Neural progenitor cell (in vitro differentiated cells): ENCODE measurements at regions not wholly inside any gene's neighbourhood (a gene's known extent, or its start where the extent isn't known, plus 50 kb on each side); places are given as distances from the start of the nearest gene placed in this dataset.

Experiments used
- EZH2 ChIP-seq: fragments of 200-600 bp; sonication (generic); IDR thresholded peaks from 2 replicates; pipeline ENCODE4 v1.6.1; 2017; ENCODE audit warnings: antibody characterized with exemption, mild to moderate bottlenecking, moderate library complexity
- EZH2phosphoT487 ChIP-seq: fragments of 200-600 bp; sonication (generic); IDR thresholded peaks from 2 replicates; pipeline ENCODE4 v1.6.1; 2017; ENCODE audit warnings: antibody characterized with exemption
- TF ChIP-seq, protein P1 (sequence below): fragments of 200-600 bp; sonication (generic); IDR thresholded peaks from 2 replicates; pipeline ENCODE4 v1.5.1; 2017; ENCODE audit warnings: antibody characterized with exemption, mild to moderate bottlenecking

GRCh38 chr7:12888717-12889116 lies 201.3 kb downstream of the ARL4A start:
- TF ChIP-seq, protein P1, sequence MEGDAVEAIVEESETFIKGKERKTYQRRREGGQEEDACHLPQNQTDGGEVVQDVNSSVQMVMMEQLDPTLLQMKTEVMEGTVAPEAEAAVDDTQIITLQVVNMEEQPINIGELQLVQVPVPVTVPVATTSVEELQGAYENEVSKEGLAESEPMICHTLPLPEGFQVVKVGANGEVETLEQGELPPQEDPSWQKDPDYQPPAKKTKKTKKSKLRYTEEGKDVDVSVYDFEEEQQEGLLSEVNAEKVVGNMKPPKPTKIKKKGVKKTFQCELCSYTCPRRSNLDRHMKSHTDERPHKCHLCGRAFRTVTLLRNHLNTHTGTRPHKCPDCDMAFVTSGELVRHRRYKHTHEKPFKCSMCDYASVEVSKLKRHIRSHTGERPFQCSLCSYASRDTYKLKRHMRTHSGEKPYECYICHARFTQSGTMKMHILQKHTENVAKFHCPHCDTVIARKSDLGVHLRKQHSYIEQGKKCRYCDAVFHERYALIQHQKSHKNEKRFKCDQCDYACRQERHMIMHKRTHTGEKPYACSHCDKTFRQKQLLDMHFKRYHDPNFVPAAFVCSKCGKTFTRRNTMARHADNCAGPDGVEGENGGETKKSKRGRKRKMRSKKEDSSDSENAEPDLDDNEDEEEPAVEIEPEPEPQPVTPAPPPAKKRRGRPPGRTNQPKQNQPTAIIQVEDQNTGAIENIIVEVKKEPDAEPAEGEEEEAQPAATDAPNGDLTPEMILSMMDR = no peak
- TF ChIP-seq EZH2 (no peak), EZH2phosphoT487 (no peak)
